ENCODE measurements at regions not wholly inside any gene's neighbourhood (a gene's known extent, or its start where the extent isn't known, plus 50 kb on each side); places are given as distances from the start of the nearest gene placed in this dataset.
A peak's percentile ranks its signal among the peaks of the same experiment; 100 is the strongest.

DNA sequence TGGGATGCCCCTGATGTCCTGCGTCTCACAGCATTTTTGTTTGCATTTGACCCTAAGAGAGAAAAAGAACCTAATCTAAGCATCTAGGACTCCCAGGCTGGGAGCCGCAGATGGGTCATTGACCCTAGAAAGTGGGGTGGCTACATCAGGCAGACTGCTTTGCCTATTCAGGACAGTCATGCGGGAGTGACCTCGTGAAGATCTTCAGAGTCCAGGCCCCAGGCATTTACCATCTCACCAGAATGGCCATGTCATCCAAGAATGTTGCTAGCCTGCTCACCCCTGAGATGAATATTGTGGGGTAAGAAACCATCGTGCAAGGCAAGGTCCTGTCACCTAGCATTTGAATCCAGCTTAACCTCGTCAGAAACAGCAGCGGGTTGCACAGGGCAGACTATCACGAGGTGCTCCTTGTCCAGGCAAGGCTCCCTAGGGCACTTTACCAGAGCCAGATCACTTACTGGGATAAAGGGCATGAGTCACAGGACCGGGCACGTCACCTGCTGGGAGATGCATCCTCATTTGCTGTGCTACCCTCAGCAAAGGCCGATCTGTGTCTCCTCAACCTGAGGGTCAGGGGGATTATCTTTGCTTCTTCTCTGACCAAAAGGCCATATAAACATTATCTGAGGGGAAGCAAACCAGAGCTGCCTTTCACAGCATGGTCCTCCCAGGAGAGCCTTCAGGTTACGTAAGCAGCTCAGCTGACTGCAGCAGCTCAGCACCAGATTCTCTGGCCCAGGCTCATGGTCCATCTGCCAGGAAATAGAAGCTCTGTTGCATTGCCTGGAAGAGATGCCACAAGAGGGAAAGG, 162.3 kb downstream of the ACKR3 start:
- no TSS peak for BruUV-seq (replicated peaks)
- Histone ChIP-seq H3K4me3 (no peak overlapping the region), H3K4me2 (peak overlapping the region; percentile 28), H3F3A (ENCODE audit: insufficient read depth, low read depth) (peaks cover 17% of the 10 kb centered on the region), H3K79me2 (ENCODE audit: low read depth) (no peaks in the 10 kb centered on the region), H3K36me3 (ENCODE audit: low read depth) (no peaks in the 10 kb centered on the region), H4K20me1 (ENCODE audit: insufficient read depth) (no peaks in the 10 kb centered on the region), H3K27ac (peak overlapping the region; percentile 81), H2AFZ (no peak overlapping the region), H3K9me3 (ENCODE audit: insufficient read depth, low read depth) (no peaks in the 10 kb centered on the region), H3K27me3 (ENCODE audit: insufficient read depth, low read depth) (no peaks in the 10 kb centered on the region; the same call in 1 of the 2 replicates), H3K9me2 (ENCODE audit: insufficient read depth) (no peaks in the 10 kb centered on the region), H3K4me1 (replicated peaks; ENCODE audit: insufficient read depth) (peaks cover 24% of the 10 kb centered on the region)
- peak; percentile 61 to 82 for DNase-seq
- no peak for TF ChIP-seq EZH2 (IDR thresholded peaks at IDR 0.05; ENCODE audit: low read depth)
- TF ChIP-seq, protein P1, sequence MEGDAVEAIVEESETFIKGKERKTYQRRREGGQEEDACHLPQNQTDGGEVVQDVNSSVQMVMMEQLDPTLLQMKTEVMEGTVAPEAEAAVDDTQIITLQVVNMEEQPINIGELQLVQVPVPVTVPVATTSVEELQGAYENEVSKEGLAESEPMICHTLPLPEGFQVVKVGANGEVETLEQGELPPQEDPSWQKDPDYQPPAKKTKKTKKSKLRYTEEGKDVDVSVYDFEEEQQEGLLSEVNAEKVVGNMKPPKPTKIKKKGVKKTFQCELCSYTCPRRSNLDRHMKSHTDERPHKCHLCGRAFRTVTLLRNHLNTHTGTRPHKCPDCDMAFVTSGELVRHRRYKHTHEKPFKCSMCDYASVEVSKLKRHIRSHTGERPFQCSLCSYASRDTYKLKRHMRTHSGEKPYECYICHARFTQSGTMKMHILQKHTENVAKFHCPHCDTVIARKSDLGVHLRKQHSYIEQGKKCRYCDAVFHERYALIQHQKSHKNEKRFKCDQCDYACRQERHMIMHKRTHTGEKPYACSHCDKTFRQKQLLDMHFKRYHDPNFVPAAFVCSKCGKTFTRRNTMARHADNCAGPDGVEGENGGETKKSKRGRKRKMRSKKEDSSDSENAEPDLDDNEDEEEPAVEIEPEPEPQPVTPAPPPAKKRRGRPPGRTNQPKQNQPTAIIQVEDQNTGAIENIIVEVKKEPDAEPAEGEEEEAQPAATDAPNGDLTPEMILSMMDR (conservative IDR thresholded peaks at IDR 0.05): no peak
- ChIA-PET CTCF (no interaction called here), POLR2A (ENCODE audit: unreplicated experiment) (interaction anchor here (0.6 kb wide), 2 partner anchors 38 to 43 kb away, joined by 3 to 7 read pairs; no protein-coding TSS in a partner anchor)
- intact Hi-C loops (cut with micrococcal nuclease; ENCODE audit: unreplicated experiment): no loop called here

DNA sequence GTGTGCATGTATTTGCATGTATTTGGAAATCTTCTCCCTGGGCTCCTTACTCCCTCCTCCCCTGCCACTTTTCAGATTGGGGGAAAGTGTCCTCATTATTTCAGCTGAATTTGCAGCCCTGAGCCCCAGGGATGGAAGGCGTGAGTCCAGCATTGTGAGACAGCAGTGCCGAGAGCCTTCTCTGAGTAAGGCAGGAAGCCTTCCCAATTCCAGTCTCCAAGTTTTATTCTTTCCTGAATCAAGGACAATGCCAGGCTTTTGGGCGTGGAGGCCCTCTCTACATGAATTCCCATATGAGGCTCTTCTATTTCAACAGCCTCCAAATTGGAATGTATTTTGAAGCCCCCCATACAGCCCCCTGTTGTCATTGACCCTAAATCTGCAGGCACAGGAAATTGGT, 163.5 kb downstream of the ACKR3 start:
- DNase-seq: no peak
- H3K4me3 ChIP-seq: no peak overlapping the region
- no peaks in the 10 kb centered on the region; the same call in 1 of the 2 replicates for H3K9me2 ChIP-seq (ENCODE audit: insufficient read depth)
- no peaks in the 10 kb centered on the region for H3K79me2 ChIP-seq (ENCODE audit: low read depth)
- peaks cover 17% of the 10 kb centered on the region for H3F3A ChIP-seq (ENCODE audit: insufficient read depth, low read depth)
- H4K20me1 ChIP-seq (ENCODE audit: insufficient read depth): no peaks in the 10 kb centered on the region
- H3K27ac ChIP-seq: peak overlapping the region; percentile 81
- no peaks in the 10 kb centered on the region for H3K9me3 ChIP-seq (ENCODE audit: insufficient read depth, low read depth)
- BruUV-seq (replicated peaks): no TSS peak
- H3K27me3 ChIP-seq (ENCODE audit: insufficient read depth, low read depth): no peaks in the 10 kb centered on the region; the same call in 1 of the 2 replicates
- no peak for TF ChIP-seq EZH2 (IDR thresholded peaks at IDR 0.05; ENCODE audit: low read depth)
- TF ChIP-seq, protein P1 (conservative IDR thresholded peaks at IDR 0.05): no peak
- H2AFZ ChIP-seq: no peak overlapping the region
- CTCF ChIA-PET: no interaction called here
- peaks cover 24% of the 10 kb centered on the region for H3K4me1 ChIP-seq (replicated peaks; ENCODE audit: insufficient read depth)
- no peaks in the 10 kb centered on the region for H3K36me3 ChIP-seq (ENCODE audit: low read depth)
- no peak overlapping the region; the same call in 1 of the 2 replicates for H3K4me2 ChIP-seq
- intact Hi-C loops (cut with micrococcal nuclease; ENCODE audit: unreplicated experiment): no loop called here
- POLR2A ChIA-PET (ENCODE audit: unreplicated experiment): no interaction called here

DNA sequence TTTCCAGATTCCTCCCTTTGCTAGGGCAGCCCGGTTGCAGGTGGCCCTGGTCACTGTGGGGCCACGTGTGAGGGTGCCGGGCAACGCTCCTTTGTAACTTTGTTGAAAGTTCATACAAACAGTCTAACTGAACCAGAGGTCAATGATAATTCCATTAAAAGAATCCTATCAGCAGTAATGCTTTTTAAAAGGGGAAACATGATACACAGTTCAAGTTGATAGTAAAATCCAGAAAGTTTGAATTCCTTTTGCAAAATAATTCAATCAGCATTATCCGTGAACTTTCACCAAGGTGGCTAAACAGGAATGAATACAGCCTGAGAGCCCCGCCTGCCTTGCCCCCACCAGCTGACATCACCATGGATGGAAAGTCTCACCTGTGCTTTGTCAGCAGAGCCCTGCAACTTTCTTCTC, 166.2 kb downstream of the ACKR3 start:
- Histone ChIP-seq H2AFZ (no peak overlapping the region), H4K20me1 (ENCODE audit: insufficient read depth) (no peaks in the 10 kb centered on the region), H3F3A (ENCODE audit: insufficient read depth, low read depth) (peaks cover 17% of the 10 kb centered on the region), H3K36me3 (ENCODE audit: low read depth) (no peaks in the 10 kb centered on the region), H3K9me3 (ENCODE audit: insufficient read depth, low read depth) (no peaks in the 10 kb centered on the region), H3K4me1 (replicated peaks; ENCODE audit: insufficient read depth) (peaks cover 24% of the 10 kb centered on the region), H3K27ac (no peak overlapping the region), H3K27me3 (ENCODE audit: insufficient read depth, low read depth) (no peaks in the 10 kb centered on the region), H3K79me2 (ENCODE audit: low read depth) (no peaks in the 10 kb centered on the region), H3K9me2 (ENCODE audit: insufficient read depth) (no peaks in the 10 kb centered on the region; the same call in 1 of the 2 replicates), H3K4me2 (no peak overlapping the region), H3K4me3 (no peak overlapping the region)
- intact Hi-C loops (cut with micrococcal nuclease; ENCODE audit: unreplicated experiment): no loop called here
- BruUV-seq (replicated peaks): no TSS peak
- ChIA-PET POLR2A (ENCODE audit: unreplicated experiment) (no interaction called here), CTCF (no interaction called here)
- peak in 1 of 2 experiments; percentile 29 for DNase-seq
- TF ChIP-seq EZH2 (IDR thresholded peaks at IDR 0.05; ENCODE audit: low read depth): no peak
- TF ChIP-seq, protein P1 (conservative IDR thresholded peaks at IDR 0.05): no peak
